Right hindlimb (tissue), 1 donor: ENCODE measurements at regions not wholly inside any gene's neighbourhood (a gene's known extent, or its start where the extent isn't known, plus 50 kb on each side); places are given as distances from the start of the nearest gene placed in this dataset.

Experiments
- DNase-seq: peaks from one replicate; pipeline ENCODE4 v3.0.0-alpha.2; 2018

- DNase-seq = no peak
Observed at GRCh38 chr15:35871812-35872211, 325.8 kb upstream of the DPH6 start.

- no peak for DNase-seq
Observed at GRCh38 chr15:35872577-35872976, 326.6 kb upstream of the DPH6 start.

- DNase-seq = no peak
Observed at GRCh38 chr15:35874260-35874905, 328.4 kb upstream of the DPH6 start.

- no peak for DNase-seq
Observed at GRCh38 chr15:35876762-35877161, 330.8 kb upstream of the DPH6 start.

GRCh38 chr15:35880896-35881295 lies 334.9 kb upstream of the DPH6 start:
- no peak for DNase-seq

GRCh38 chr15:35885870-35886269 lies 339.9 kb upstream of the DPH6 start:
- DNase-seq = no peak

GRCh38 chr15:35886765-35887164 lies 340.8 kb upstream of the DPH6 start:
- DNase-seq = no peak

GRCh38 chr15:35888815-35889214 lies 342.9 kb upstream of the DPH6 start:
- no peak for DNase-seq

- DNase-seq = no peak
Observed at GRCh38 chr15:35907511-35907910, 361.5 kb upstream of the DPH6 start.

GRCh38 chr15:35909414-35909813 lies 363.4 kb upstream of the DPH6 start:
- no peak for DNase-seq

- no peak for DNase-seq
Observed at GRCh38 chr15:35910227-35910626, 364.3 kb upstream of the DPH6 start.

GRCh38 chr15:35911052-35911777 lies 365.2 kb upstream of the DPH6 start:
- DNase-seq = peak; percentile 48

- DNase-seq = no peak
Observed at GRCh38 chr15:35912196-35912595, 366.2 kb upstream of the DPH6 start.

GRCh38 chr15:35914573-35914972 lies 368.6 kb upstream of the DPH6 start:
- DNase-seq = no peak

GRCh38 chr15:35921046-35921445 lies 375.1 kb upstream of the DPH6 start:
- no peak for DNase-seq

- no peak for DNase-seq
Observed at GRCh38 chr15:35925275-35926006, 379.5 kb upstream of the DPH6 start.

GRCh38 chr15:35926007-35926380 lies 380.0 kb upstream of the DPH6 start:
- DNase-seq = no peak

GRCh38 chr15:35928847-35929246 lies 382.9 kb upstream of the DPH6 start:
- DNase-seq = no peak

- DNase-seq = no peak
Observed at GRCh38 chr15:35929740-35930444, 383.9 kb upstream of the DPH6 start.

- no peak for DNase-seq
Observed at GRCh38 chr15:35931799-35932341, 385.9 kb upstream of the DPH6 start.

GRCh38 chr15:35932531-35932930 lies 386.6 kb upstream of the DPH6 start:
- no peak for DNase-seq

- no peak for DNase-seq
Observed at GRCh38 chr15:35933531-35933930, 387.6 kb upstream of the DPH6 start.

- no peak for DNase-seq
Observed at GRCh38 chr15:35934383-35935049, 388.6 kb upstream of the DPH6 start.
